ENCODE measurements at regions not wholly inside any gene's neighbourhood (a gene's known extent, or its start where the extent isn't known, plus 50 kb on each side); places are given as distances from the start of the nearest gene placed in this dataset.
A peak's percentile ranks its signal among the peaks of the same experiment; 100 is the strongest.

DNA sequence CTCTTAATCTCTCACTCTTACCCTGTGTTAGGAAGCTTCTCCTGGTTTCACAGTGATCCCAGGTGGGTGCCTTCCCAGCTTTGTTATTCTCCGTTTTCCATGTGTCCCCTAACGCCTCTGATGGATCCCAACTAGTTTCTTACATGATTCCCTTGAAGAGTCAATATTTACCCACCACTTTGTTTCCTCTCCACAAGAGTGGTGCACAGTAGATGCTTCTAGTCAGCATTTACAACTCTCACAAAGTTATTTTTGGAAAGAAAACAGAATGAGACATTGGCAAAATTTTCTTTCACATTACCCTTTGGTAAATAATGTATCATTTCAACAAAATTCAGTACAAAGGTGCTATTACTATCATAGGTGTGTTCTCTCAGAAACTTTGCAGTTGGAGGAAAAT is 1611.1 kb upstream of the ZEB2 start:
- no peak overlapping the region for H2BK15ac ChIP-seq (ENCODE audit: low read depth, low read length)
- no peak overlapping the region for H3K18ac ChIP-seq (ENCODE audit: insufficient read length, low read depth, low read length)
- H2BK5ac ChIP-seq (ENCODE audit: insufficient read length, low read length): no peak overlapping the region
- Mint-ChIP-seq H3K9me3 (peaks cover 0 to 3% of the 10 kb centered on the region in 2 experiments; a peak in 2 of 5 replicates), H3K27me3 (ENCODE audit: low read depth) (no peaks in the 10 kb centered on the region), H3K4me3 (no peak overlapping the region), H3K4me1 (peaks cover 3 to 13% of the 10 kb centered on the region in 2 experiments; a peak in 3 of 4 replicates), H3K36me3 (ENCODE audit: insufficient read depth in 1 of 3, low read depth in 3 of 3) (peaks cover 0 to 6% (median 4%) of the 10 kb centered on the region in 3 experiments; a peak in 4 of 7 replicates), H3K27ac (peak overlapping the region in 1 of 3 experiments; percentile 37; a peak in 2 of 7 replicates)
- H3K9ac ChIP-seq (ENCODE audit: extremely low read depth, insufficient read length, low read length): no peak overlapping the region
- H3K4me2 ChIP-seq (ENCODE audit: insufficient read depth, insufficient read length, low read length): no peak overlapping the region
- H4K8ac ChIP-seq (replicated peaks; ENCODE audit: insufficient read length, low read depth, low read length): no peak overlapping the region
- H2BK120ac ChIP-seq (ENCODE audit: low read depth, low read length, poor library complexity, severe bottlenecking): no peak overlapping the region
- H4K91ac ChIP-seq (ENCODE audit: insufficient read length, low read depth, low read length): no peak overlapping the region
- H3K4ac ChIP-seq (ENCODE audit: low read depth, low read length): no peak overlapping the region
- H4K20me1 ChIP-seq (ENCODE audit: control insufficient read depth, insufficient read depth, insufficient read length): no peaks in the 10 kb centered on the region
- H3K27ac ChIP-seq (ENCODE audit: insufficient read length, low read depth, low read length): no peak overlapping the region
- no peaks in the 10 kb centered on the region for H3K27me3 ChIP-seq (ENCODE audit: insufficient read depth, low read length)
- H3K23ac ChIP-seq (ENCODE audit: insufficient read length, low read depth, low read length): no peak overlapping the region
- TF ChIP-seq, protein P1, sequence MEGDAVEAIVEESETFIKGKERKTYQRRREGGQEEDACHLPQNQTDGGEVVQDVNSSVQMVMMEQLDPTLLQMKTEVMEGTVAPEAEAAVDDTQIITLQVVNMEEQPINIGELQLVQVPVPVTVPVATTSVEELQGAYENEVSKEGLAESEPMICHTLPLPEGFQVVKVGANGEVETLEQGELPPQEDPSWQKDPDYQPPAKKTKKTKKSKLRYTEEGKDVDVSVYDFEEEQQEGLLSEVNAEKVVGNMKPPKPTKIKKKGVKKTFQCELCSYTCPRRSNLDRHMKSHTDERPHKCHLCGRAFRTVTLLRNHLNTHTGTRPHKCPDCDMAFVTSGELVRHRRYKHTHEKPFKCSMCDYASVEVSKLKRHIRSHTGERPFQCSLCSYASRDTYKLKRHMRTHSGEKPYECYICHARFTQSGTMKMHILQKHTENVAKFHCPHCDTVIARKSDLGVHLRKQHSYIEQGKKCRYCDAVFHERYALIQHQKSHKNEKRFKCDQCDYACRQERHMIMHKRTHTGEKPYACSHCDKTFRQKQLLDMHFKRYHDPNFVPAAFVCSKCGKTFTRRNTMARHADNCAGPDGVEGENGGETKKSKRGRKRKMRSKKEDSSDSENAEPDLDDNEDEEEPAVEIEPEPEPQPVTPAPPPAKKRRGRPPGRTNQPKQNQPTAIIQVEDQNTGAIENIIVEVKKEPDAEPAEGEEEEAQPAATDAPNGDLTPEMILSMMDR (conservative IDR thresholded peaks at IDR 0.05): no peak
- no peaks in the 10 kb centered on the region for H3K9me3 ChIP-seq (ENCODE audit: control insufficient read depth, low read depth, low read length)
- no peak overlapping the region for H3K14ac ChIP-seq (ENCODE audit: insufficient read depth, low read length)
- no peak overlapping the region for H3T11ph ChIP-seq (ENCODE audit: low read length)
- DNase-seq: no peak
- H3K79me2 ChIP-seq (ENCODE audit: insufficient read depth, low read length): no peaks in the 10 kb centered on the region
- H3K79me1 ChIP-seq (ENCODE audit: insufficient read depth, low read depth, low read length, poor library complexity, severe bottlenecking): no peaks in the 10 kb centered on the region
- no peaks in the 10 kb centered on the region for H3K23me2 ChIP-seq (ENCODE audit: insufficient read length, low read depth, low read length, poor library complexity, severe bottlenecking)
- H2AFZ ChIP-seq (ENCODE audit: low read length): no peak overlapping the region
- H4K5ac ChIP-seq (ENCODE audit: insufficient read length, low read depth, low read length): no peak overlapping the region
- no peak overlapping the region for H2AK5ac ChIP-seq (ENCODE audit: insufficient read length, low read length)
- H3K4me1 ChIP-seq (ENCODE audit: insufficient read depth, low read length): no peaks in the 10 kb centered on the region; the same call in 1 of the 2 replicates
- WGBS (ENCODE audit: extremely low coverage, insufficient read length, low lambda C conversion rate): no CpG with 5 or more reads among the region's 2 CpGs
- no peak overlapping the region for H2BK20ac ChIP-seq (ENCODE audit: low read depth, low read length, poor library complexity, severe bottlenecking)
- no peak overlapping the region for H3K56ac ChIP-seq (ENCODE audit: insufficient read length, low read depth, low read length)
- H2BK12ac ChIP-seq (ENCODE audit: insufficient read length, low read depth, low read length): no peak overlapping the region
